ENCODE measurements at regions not wholly inside any gene's neighbourhood (a gene's known extent, or its start where the extent isn't known, plus 50 kb on each side); places are given as distances from the start of the nearest gene placed in this dataset.

- H3K4me1 ChIP-seq (replicated peaks), result no peaks in the 10 kb centered on the region
- intact Hi-C loops (cut with DNase I), result no loop called here
- WGBS, result 82% methylated on average over 7 of the region's 7 CpGs
- H3K36me3 ChIP-seq, result no peaks in the 10 kb centered on the region
- H3K9me3 ChIP-seq, result no peaks in the 10 kb centered on the region
- no peak for TF ChIP-seq POLR2AphosphoS5 (IDR thresholded peaks at IDR 0.05)
- TF ChIP-seq POLR2A (IDR thresholded peaks at IDR 0.05), result no peak
- no peak for TF ChIP-seq CTCF (IDR thresholded peaks at IDR 0.05)
- no peak for DNase-seq (ENCODE audit: low spot score)
- H3K27me3 ChIP-seq (replicated peaks; ENCODE audit: insufficient read depth), result peaks cover 2% of the 10 kb centered on the region
- H3K4me3 ChIP-seq, result no peak overlapping the region
- no peak overlapping the region for H3K27ac ChIP-seq
Measured at GRCh38 chr17:73942703-73943415, 260.6 kb upstream of the RPL38 start.

- Histone ChIP-seq H3K4me1 (replicated peaks) (no peaks in the 10 kb centered on the region), H3K9me3 (no peaks in the 10 kb centered on the region), H3K4me3 (no peak overlapping the region), H3K36me3 (no peaks in the 10 kb centered on the region), H3K27me3 (replicated peaks; ENCODE audit: insufficient read depth) (peaks cover 2% of the 10 kb centered on the region), H3K27ac (no peak overlapping the region)
- TF ChIP-seq POLR2AphosphoS5 (IDR thresholded peaks at IDR 0.05) (no peak), CTCF (IDR thresholded peaks at IDR 0.05) (no peak), POLR2A (IDR thresholded peaks at IDR 0.05) (no peak)
- WGBS, result 70% methylated on average over 6 of the region's 7 CpGs
- intact Hi-C loops (cut with DNase I), result no loop called here
- DNase-seq (ENCODE audit: low spot score), result no peak
Measured at GRCh38 chr17:73943416-73944110, 259.9 kb upstream of the RPL38 start.

GRCh38 chr17:73944366-73944765, 259.1 kb upstream of the RPL38 start:
- Histone ChIP-seq H3K27ac (no peak overlapping the region), H3K36me3 (no peaks in the 10 kb centered on the region), H3K4me3 (no peak overlapping the region), H3K27me3 (replicated peaks; ENCODE audit: insufficient read depth) (peaks cover 2% of the 10 kb centered on the region), H3K4me1 (replicated peaks) (no peaks in the 10 kb centered on the region), H3K9me3 (no peaks in the 10 kb centered on the region)
- no peak for DNase-seq (ENCODE audit: low spot score)
- no peak for TF ChIP-seq POLR2AphosphoS5 (IDR thresholded peaks at IDR 0.05)
- no peak for TF ChIP-seq CTCF (IDR thresholded peaks at IDR 0.05)
- TF ChIP-seq POLR2A (IDR thresholded peaks at IDR 0.05), result no peak
- intact Hi-C loops (cut with DNase I), result no loop called here
- 77% methylated on average over 5 of the region's 5 CpGs for WGBS

- Histone ChIP-seq H3K27ac (no peak overlapping the region), H3K27me3 (replicated peaks; ENCODE audit: insufficient read depth) (peaks cover 2% of the 10 kb centered on the region), H3K9me3 (no peaks in the 10 kb centered on the region), H3K4me3 (no peak overlapping the region), H3K4me1 (replicated peaks) (no peaks in the 10 kb centered on the region), H3K36me3 (no peaks in the 10 kb centered on the region)
- no peak for DNase-seq (ENCODE audit: low spot score)
- intact Hi-C loops (cut with DNase I), result no loop called here
- 84% methylated on average over 13 of the region's 13 CpGs for WGBS
- no peak for TF ChIP-seq POLR2AphosphoS5 (IDR thresholded peaks at IDR 0.05)
- TF ChIP-seq POLR2A (IDR thresholded peaks at IDR 0.05), result no peak
- no peak for TF ChIP-seq CTCF (IDR thresholded peaks at IDR 0.05)
Measured at GRCh38 chr17:73947281-73947965, 256.1 kb upstream of the RPL38 start.

Measured in prostate gland (tissue), 2 donors.